ENCODE measurements at regions not wholly inside any gene's neighbourhood (a gene's known extent, or its start where the extent isn't known, plus 50 kb on each side); places are given as distances from the start of the nearest gene placed in this dataset.

GRCh38 chr14:43872752-43873655 is 634.1 kb downstream of the FSCB start:
- TF ChIP-seq ESRRG (CRISPR knock-in tag; IDR thresholded peaks at IDR 0.05), result no peak
- no peak for TF ChIP-seq PPARA (CRISPR knock-in tag; IDR thresholded peaks at IDR 0.05; ENCODE audit: borderline replicate concordance)
- TF ChIP-seq PATZ1 (CRISPR knock-in tag; IDR thresholded peaks at IDR 0.05; ENCODE audit: borderline replicate concordance), result no peak
- no peak for TF ChIP-seq ARNTL (CRISPR knock-in tag; IDR thresholded peaks at IDR 0.05; ENCODE audit: borderline replicate concordance, low read depth)
- TF ChIP-seq CSDC2 (CRISPR knock-in tag; IDR thresholded peaks at IDR 0.05), result no peak
- TF ChIP-seq GLIS3 (CRISPR knock-in tag; IDR thresholded peaks at IDR 0.05), result no peak
- TF ChIP-seq ISL1 (CRISPR knock-in tag; IDR thresholded peaks at IDR 0.05), result no peak
- TF ChIP-seq BACH2 (CRISPR knock-in tag; IDR thresholded peaks at IDR 0.05; ENCODE audit: borderline replicate concordance), result no peak
- no peak for TF ChIP-seq POU6F1 (CRISPR knock-in tag; IDR thresholded peaks at IDR 0.05; ENCODE audit: borderline replicate concordance, low read depth)
- TF ChIP-seq ZNF70 (CRISPR knock-in tag; IDR thresholded peaks at IDR 0.05), result no peak
- TF ChIP-seq CSRNP3 (CRISPR knock-in tag; IDR thresholded peaks at IDR 0.05), result no peak
- TF ChIP-seq CREB5 (CRISPR knock-in tag; IDR thresholded peaks at IDR 0.05; ENCODE audit: low read depth), result no peak
- ATAC-seq, result no peak

- no peak for TF ChIP-seq PPARA (CRISPR knock-in tag; IDR thresholded peaks at IDR 0.05; ENCODE audit: borderline replicate concordance)
- TF ChIP-seq SNAI2 (CRISPR knock-in tag; IDR thresholded peaks at IDR 0.05), result no peak
- TF ChIP-seq TCF4 (CRISPR knock-in tag; IDR thresholded peaks at IDR 0.05; ENCODE audit: borderline replicate concordance), result no peak
- no peak for TF ChIP-seq ZFP3 (CRISPR knock-in tag; IDR thresholded peaks at IDR 0.05)
- no peak for TF ChIP-seq ESRRG (CRISPR knock-in tag; IDR thresholded peaks at IDR 0.05)
- TF ChIP-seq CSRNP3 (CRISPR knock-in tag; IDR thresholded peaks at IDR 0.05), result no peak
- no peak for TF ChIP-seq CSDC2 (CRISPR knock-in tag; IDR thresholded peaks at IDR 0.05)
- ATAC-seq, result no peak
These were observed 634.9 kb downstream of the FSCB start for GRCh38 chr14:43872222-43872621.

- TF ChIP-seq BACH2 (CRISPR knock-in tag; IDR thresholded peaks at IDR 0.05; ENCODE audit: borderline replicate concordance), result no peak
- TF ChIP-seq TCF4 (CRISPR knock-in tag; IDR thresholded peaks at IDR 0.05; ENCODE audit: borderline replicate concordance), result no peak
- no peak for TF ChIP-seq TSHZ2 (CRISPR knock-in tag; IDR thresholded peaks at IDR 0.05)
- TF ChIP-seq ZFP3 (CRISPR knock-in tag; IDR thresholded peaks at IDR 0.05), result no peak
- no peak for TF ChIP-seq CSRNP3 (CRISPR knock-in tag; IDR thresholded peaks at IDR 0.05)
- no peak for TF ChIP-seq OSR1 (CRISPR knock-in tag; IDR thresholded peaks at IDR 0.05)
- TF ChIP-seq ZNF8 (CRISPR knock-in tag; IDR thresholded peaks at IDR 0.05), result no peak
- TF ChIP-seq RARB (CRISPR knock-in tag; IDR thresholded peaks at IDR 0.05), result no peak
- TF ChIP-seq ZNF70 (CRISPR knock-in tag; IDR thresholded peaks at IDR 0.05), result no peak
- no peak for TF ChIP-seq SNAI2 (CRISPR knock-in tag; IDR thresholded peaks at IDR 0.05)
- ATAC-seq, result no peak
These were observed 648.1 kb downstream of the FSCB start for GRCh38 chr14:43858981-43859380.
